ENCODE measurements at regions not wholly inside any gene's neighbourhood (a gene's known extent, or its start where the extent isn't known, plus 50 kb on each side); places are given as distances from the start of the nearest gene placed in this dataset.

GRCh38 chr11:19353287-19353850, 112.6 kb upstream of the E2F8 start:
- no peak for DNase-seq

- no peak for DNase-seq
Observed at GRCh38 chr11:19352771-19353160, 112.0 kb upstream of the E2F8 start.

- no peak for DNase-seq
Observed at GRCh38 chr11:19352072-19352770, 111.5 kb upstream of the E2F8 start.

- no peak for DNase-seq
Observed at GRCh38 chr11:19351426-19351825, 110.7 kb upstream of the E2F8 start.

DNA sequence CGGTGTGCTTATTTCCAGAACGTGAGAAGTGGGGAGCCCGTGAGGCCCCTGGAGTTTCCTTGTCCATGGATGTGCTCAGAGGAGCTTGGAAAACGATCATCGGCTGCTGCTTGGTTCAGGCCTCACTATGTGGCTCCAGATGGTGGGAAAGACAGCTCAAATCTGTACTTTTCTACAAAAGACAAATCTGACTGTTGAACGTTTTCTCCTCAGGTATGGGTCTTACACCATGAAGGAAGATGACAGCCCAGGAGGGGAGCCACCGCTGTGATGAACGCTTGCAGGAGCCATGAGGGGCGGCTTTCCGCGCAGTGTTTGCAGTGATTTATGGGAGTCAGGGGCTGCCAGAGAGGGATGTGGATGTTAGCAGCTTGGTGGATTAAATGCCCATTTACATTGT, 109.4 kb upstream of the E2F8 start:
- no peak for DNase-seq

- DNase-seq = no peak
Observed at GRCh38 chr11:19349340-19350025, 108.7 kb upstream of the E2F8 start.

DNA sequence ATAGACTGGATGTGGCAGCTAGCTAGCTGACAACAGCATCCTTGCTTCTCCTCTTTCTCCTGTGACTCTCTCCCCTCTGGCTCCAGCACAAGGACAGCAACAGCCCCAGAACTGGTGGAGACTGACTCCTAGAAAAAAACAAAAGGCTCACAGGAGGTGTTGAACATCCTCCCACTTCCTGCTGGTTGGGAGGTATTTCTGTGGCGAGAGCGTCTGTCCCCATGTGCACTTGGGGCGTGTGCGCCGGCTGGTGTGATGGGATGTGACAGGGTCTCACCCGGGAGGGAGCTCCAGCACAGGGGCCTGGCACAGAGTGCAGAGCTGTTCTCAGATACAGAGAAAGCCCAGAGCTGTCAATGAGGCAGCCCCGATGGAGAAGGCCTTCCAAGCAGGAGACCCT, 107.2 kb upstream of the E2F8 start:
- DNase-seq = no peak

DNA sequence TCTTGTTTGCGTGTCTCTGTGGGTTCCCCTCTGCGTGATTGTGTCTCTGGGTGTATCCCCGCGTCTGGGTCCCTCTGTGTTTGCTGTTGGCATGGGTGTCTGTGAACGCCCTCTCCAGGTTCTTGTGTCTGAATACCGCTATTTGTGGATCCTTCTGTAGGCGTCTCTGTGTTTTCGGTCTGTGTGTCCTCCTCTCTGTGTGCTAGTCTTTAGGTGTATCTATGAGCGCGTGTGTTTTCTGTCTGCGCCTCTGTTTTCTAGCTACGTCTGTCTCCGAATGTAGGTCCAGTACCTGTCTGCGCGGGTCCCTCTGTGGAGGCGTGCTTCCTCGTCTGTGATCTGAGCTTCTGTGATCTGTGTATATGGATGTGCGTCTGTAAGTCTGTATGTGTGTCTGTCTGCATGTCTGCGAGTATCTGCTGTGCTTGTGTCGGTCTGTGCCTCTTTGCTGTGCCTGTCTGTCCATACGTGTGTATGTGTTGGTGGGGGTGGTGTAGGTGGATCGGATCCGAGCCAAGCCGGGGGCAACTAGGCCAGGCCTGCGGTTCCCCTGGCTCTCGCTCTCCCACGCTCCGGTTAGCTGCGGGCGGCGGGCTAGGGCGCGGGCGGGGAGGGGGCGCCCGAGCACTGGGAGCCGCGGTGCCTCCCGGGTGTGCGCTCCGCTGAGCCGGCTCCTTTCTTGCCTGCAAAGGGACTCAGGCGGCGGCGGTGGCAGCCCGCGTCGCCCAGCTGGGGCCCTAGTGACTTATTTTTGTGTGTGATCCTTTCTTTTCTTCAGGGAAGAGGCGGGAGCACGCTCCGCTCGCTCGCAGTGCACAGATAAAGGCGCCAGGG, 105.3 kb upstream of the E2F8 start:
- no peak for DNase-seq

DNA sequence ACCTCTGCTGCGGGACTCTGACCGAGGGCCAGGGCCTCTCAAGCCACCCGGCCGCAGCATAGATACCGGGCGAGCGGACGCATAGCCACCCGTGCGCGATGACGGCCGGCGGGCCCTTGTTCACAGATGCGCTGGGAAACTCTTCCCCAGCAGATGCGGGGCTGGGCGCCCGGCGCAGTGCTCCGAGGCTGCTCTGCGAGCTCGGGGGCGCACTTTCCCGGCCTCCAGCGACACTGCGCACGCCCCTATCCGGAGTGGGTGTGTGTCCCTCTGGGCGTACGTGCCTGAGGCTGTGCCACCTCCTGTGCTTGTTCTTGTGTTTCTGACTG, 104.7 kb upstream of the E2F8 start:
- DNase-seq = no peak

- no peak for DNase-seq
Observed at GRCh38 chr11:19344661-19345518, 104.1 kb upstream of the E2F8 start.

- DNase-seq = no peak
Observed at GRCh38 chr11:19342036-19342435, 101.3 kb upstream of the E2F8 start.

GRCh38 chr11:19338375-19338774, 97.6 kb upstream of the E2F8 start:
- DNase-seq = no peak

GRCh38 chr11:19337779-19338178, 97.0 kb upstream of the E2F8 start:
- DNase-seq = no peak

GRCh38 chr11:19336331-19336730, 95.6 kb upstream of the E2F8 start:
- no peak for DNase-seq

GRCh38 chr11:19332476-19332875, 91.7 kb upstream of the E2F8 start:
- DNase-seq = no peak

- no peak for DNase-seq
Observed at GRCh38 chr11:19330416-19330815, 89.7 kb upstream of the E2F8 start.

DNA sequence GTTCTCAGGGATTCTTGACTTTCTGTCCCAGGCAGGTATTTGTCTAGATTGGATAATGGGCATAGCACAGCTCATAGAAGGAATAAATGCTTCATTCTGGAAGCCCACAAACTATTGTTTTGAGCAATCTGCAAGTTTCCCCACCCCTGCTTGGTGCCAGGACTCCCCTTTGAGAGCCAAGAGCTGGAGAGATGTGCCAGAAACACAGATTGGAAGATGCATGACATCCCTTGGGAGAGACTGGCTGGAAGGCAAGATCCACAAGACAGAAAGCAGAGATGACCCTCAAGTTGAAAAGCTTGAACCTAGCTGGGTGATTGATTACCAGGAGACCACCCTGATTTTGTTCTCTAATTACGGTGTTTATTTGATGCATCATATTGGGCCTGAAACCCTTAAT, 89.2 kb upstream of the E2F8 start:
- no peak for DNase-seq

DNA sequence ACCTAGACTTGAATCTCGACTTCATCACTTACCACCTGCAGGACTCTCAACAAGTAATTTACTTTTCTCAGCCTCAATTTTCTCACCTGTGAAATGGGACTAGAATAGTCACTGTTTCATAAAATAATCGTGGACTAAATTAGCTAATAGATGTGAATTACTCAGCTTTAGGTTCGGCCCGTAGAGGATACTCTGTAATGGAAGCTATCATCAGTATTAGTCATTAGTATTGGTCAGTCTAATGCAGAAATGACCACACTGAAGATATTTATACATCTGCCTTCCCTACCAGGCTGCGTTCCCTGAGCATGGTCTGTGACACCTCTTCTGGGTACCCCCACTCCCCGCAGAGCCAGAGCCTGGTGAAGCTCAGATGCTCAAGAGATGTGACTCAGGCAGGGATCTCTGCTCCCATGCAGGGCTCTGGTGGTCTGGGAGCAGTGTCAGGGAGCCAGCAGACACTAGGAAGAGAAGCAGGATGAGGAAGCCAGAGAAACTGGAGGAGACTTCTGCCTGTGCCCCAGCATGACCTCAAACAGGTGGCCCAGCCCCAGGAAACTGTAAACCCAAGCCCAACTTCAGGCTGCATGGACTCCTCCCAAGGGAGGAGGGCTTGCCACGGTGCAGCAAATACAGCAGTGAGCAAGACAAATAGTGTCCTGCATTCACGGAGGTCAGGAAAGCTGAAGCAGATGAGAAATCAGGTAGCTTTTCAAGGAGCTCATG, 88.0 kb upstream of the E2F8 start:
- DNase-seq = no peak

DNA sequence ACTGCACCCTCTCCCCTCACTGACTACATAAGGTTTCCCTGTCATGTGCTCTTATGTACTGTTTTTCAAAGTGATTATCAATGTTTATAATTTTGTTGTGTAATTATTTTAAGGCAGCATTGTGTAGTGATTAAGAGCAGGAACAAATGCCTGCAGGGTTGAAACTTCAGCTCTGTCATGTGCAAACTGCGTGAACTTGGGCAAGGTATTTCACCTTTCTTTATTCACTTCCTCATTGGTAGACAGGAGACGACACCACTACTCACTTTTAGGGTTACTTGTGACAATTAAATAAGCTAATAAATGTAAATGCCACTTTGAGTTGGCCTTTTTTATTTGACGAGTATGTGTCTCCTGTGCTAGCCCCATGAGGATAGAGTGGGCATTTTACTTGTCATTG, 86.5 kb upstream of the E2F8 start:
- DNase-seq = no peak

- no peak for DNase-seq
Observed at GRCh38 chr11:19326499-19326898, 85.8 kb upstream of the E2F8 start.

DNA sequence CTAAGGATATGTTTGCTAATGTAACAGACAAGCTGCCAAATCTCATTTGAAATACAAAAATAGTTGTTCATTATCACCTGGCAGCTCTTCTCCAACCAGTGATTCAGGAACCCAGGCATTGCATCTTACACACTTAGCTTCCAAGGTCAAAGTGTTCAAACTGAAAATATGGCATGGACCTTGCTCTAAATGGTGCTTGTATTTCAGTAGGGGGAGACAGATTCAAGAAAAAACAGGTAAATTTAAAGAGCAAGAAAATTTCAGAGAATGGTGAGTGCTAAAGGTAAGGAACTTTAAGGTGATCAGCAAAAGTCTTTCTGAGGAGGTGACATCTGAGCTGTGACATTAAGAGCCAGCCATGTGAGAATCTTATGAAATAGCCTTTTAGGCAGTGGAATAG, 82.8 kb upstream of the E2F8 start:
- DNase-seq = no peak

- DNase-seq = no peak
Observed at GRCh38 chr11:19321351-19321750, 80.6 kb upstream of the E2F8 start.
